ENCODE measurements at regions not wholly inside any gene's neighbourhood (a gene's known extent, or its start where the extent isn't known, plus 50 kb on each side); places are given as distances from the start of the nearest gene placed in this dataset.

DNA sequence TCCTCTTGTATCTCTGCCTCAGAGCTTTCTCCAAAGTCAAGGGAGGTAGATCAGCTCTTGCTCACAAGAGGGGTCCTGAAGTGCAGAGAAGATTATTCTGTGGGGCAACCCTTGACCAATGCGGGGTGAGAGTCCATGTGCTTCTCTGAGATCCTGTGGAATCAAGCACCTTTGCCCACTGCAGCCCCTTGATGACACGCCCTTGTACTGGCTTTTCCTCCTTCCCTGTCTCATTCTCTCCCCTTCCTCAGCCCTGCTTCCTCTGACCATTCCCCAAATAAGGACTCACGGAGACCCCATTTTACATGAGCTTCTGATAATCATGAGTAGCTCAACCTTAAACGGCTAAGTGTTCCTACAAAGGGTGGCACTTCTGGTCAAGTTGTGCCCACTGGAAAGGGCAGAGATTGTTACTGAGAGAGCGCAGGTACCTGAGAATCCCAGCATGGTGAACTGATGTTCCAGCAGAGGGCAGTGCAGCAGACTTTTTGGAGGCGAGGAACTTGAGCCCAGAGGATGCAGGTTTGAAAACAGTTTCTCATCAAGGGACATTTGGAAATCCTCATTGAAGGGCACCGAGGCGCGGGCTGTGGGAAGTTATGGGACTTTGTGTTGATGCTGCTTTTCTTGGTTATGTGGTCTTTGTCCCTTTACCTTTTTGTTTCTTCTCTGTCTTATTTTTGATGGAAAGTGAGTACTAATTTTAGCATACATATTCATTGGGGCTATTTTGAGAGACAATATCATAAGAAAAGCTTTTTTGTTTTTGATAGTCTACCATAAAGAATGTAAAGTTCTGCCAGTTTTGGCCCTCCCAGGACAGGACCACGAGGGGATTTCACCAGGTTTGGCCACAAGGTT is 201.3 kb downstream of the RBM46 start:
- Histone ChIP-seq H3K27ac (no peak overlapping the region), H3K4me3 (no peak overlapping the region), H3K4me1 (no peaks in the 10 kb centered on the region), H3K9me3 (no peaks in the 10 kb centered on the region), H3K4me2 (no peak overlapping the region)
- ChIA-PET CTCF (interaction anchor here (0.6 to 1.4 kb wide), 11 partner anchors 12 to 392 kb away, joined by 3 to 8 read pairs (median 3); partner anchors contain the start of gene NPY2R), POLR2A (no interaction called here)
- no peak for FAIRE-seq
- peak; percentile 32 to 43 for DNase-seq (ENCODE audit: low read depth in 1 of 2, low spot score in 1 of 2)
- ATAC-seq: peak; percentile 93; a peak in 5 of 6 replicates
- WGBS (ENCODE audit: missing lambda C conversion rate): 11% methylated on average over 10 of the region's 10 CpGs
- TF ChIP-seq JUN (IDR thresholded peaks at IDR 0.05): no peak
- TF ChIP-seq, protein P1, sequence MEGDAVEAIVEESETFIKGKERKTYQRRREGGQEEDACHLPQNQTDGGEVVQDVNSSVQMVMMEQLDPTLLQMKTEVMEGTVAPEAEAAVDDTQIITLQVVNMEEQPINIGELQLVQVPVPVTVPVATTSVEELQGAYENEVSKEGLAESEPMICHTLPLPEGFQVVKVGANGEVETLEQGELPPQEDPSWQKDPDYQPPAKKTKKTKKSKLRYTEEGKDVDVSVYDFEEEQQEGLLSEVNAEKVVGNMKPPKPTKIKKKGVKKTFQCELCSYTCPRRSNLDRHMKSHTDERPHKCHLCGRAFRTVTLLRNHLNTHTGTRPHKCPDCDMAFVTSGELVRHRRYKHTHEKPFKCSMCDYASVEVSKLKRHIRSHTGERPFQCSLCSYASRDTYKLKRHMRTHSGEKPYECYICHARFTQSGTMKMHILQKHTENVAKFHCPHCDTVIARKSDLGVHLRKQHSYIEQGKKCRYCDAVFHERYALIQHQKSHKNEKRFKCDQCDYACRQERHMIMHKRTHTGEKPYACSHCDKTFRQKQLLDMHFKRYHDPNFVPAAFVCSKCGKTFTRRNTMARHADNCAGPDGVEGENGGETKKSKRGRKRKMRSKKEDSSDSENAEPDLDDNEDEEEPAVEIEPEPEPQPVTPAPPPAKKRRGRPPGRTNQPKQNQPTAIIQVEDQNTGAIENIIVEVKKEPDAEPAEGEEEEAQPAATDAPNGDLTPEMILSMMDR (IDR thresholded peaks at IDR 0.05): peak; percentile 60
- TF ChIP-seq RAD21 (conservative IDR thresholded peaks at IDR 0.05 in 1 of 2, IDR thresholded peaks at IDR 0.05 in 1 of 2): peak; percentile 63 to 69
- peak; percentile 68 for TF ChIP-seq SMC3 (IDR thresholded peaks at IDR 0.05)
- TF ChIP-seq BHLHE40 (IDR thresholded peaks at IDR 0.05; ENCODE audit: low read depth, low read length): no peak

DNA sequence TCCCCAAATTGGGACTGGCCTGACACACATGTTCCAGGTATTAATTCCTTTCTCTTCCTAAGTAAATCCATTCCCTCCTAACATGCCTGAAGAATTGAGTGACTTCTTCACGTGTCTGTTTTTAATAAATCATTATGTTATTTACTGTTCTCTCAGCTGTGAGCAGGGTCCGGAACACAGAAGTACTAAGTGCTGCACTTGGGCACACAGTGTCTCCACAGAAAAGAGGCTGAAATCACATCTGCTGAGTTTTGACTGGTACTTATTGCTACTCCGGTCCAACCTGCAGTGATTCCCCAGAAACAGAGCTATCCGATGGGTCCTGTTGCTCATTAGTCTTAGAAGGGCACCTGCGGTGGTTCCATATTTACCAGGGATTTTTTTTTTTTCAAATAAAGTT is 202.6 kb downstream of the RBM46 start:
- Histone ChIP-seq H3K9me3 (no peaks in the 10 kb centered on the region), H3K4me2 (no peak overlapping the region), H3K27ac (no peak overlapping the region), H3K4me3 (no peak overlapping the region), H3K4me1 (no peaks in the 10 kb centered on the region)
- WGBS (ENCODE audit: missing lambda C conversion rate): 26% methylated on average over 5 of the region's 5 CpGs
- POLR2A ChIA-PET: no interaction called here
- CTCF ChIA-PET: no interaction called here
- TF ChIP-seq, protein P2, sequence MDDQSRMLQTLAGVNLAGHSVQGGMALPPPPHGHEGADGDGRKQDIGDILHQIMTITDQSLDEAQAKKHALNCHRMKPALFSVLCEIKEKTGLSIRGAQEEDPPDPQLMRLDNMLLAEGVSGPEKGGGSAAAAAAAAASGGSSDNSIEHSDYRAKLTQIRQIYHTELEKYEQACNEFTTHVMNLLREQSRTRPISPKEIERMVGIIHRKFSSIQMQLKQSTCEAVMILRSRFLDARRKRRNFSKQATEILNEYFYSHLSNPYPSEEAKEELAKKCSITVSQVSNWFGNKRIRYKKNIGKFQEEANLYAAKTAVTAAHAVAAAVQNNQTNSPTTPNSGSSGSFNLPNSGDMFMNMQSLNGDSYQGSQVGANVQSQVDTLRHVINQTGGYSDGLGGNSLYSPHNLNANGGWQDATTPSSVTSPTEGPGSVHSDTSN (IDR thresholded peaks at IDR 0.05): no peak
- TF ChIP-seq NFE2L2 (conservative IDR thresholded peaks at IDR 0.05; ENCODE audit: low read length) (no peak), HDAC2 (IDR thresholded peaks at IDR 0.05) (no peak), FOXS1 (CRISPR knock-in tag; IDR thresholded peaks at IDR 0.05) (no peak), CEBPB (IDR thresholded peaks at IDR 0.05) (no peak), BHLHE40 (IDR thresholded peaks at IDR 0.05; ENCODE audit: low read depth, low read length) (no peak), TFCP2L1 (CRISPR knock-in tag; IDR thresholded peaks at IDR 0.05) (no peak)
- TF ChIP-seq, protein P3, sequence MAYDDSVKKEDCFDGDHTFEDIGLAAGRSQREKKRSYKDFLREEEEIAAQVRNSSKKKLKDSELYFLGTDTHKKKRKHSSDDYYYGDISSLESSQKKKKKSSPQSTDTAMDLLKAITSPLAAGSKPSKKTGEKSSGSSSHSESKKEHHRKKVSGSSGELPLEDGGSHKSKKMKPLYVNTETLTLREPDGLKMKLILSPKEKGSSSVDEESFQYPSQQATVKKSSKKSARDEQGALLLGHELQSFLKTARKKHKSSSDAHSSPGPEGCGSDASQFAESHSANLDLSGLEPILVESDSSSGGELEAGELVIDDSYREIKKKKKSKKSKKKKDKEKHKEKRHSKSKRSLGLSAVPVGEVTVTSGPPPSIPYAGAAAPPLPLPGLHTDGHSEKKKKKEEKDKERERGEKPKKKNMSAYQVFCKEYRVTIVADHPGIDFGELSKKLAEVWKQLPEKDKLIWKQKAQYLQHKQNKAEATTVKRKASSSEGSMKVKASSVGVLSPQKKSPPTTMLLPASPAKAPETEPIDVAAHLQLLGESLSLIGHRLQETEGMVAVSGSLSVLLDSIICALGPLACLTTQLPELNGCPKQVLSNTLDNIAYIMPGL (CRISPR knock-in tag; IDR thresholded peaks at IDR 0.05; ENCODE audit: borderline replicate concordance): no peak
- TF ChIP-seq, protein P4, sequence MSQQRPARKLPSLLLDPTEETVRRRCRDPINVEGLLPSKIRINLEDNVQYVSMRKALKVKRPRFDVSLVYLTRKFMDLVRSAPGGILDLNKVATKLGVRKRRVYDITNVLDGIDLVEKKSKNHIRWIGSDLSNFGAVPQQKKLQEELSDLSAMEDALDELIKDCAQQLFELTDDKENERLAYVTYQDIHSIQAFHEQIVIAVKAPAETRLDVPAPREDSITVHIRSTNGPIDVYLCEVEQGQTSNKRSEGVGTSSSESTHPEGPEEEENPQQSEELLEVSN (IDR thresholded peaks at IDR 0.05; ENCODE audit: borderline replicate concordance, low read depth): no peak
- TF ChIP-seq, protein P5, sequence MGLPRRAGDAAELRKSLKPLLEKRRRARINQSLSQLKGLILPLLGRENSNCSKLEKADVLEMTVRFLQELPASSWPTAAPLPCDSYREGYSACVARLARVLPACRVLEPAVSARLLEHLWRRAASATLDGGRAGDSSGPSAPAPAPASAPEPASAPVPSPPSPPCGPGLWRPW (IDR thresholded peaks at IDR 0.05): no peak
- TF ChIP-seq, protein P6, sequence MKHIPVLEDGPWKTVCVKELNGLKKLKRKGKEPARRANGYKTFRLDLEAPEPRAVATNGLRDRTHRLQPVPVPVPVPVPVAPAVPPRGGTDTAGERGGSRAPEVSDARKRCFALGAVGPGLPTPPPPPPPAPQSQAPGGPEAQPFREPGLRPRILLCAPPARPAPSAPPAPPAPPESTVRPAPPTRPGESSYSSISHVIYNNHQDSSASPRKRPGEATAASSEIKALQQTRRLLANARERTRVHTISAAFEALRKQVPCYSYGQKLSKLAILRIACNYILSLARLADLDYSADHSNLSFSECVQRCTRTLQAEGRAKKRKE (CRISPR knock-in tag; IDR thresholded peaks at IDR 0.05; ENCODE audit: low read depth): no peak
- no peak for ATAC-seq
- no peak for DNase-seq (ENCODE audit: low read depth in 1 of 2, low spot score in 1 of 2)
- FAIRE-seq: no peak

All from A549 (cell line).